HEK293T (cell line): ENCODE measurements at regions not wholly inside any gene's neighbourhood (a gene's known extent, or its start where the extent isn't known, plus 50 kb on each side); places are given as distances from the start of the nearest gene placed in this dataset.

Experiments
- CTCF ChIA-PET: fragments of 350-600 bp; formaldehyde crosslinking; extraction: SDS; loops from one replicate; lab custom pipeline; 2021; ENCODE audit warnings: antibody characterized with exemption, inconsistent platforms; lab: Yijun Ruan, JAX
- POLR2A ChIA-PET: fragments of 350-600 bp; formaldehyde crosslinking; extraction: SDS; loops from one replicate; lab custom pipeline; 2020; ENCODE audit warnings: antibody characterized with exemption, inconsistent platforms; lab: Yijun Ruan, JAX
- DNase-seq: peaks from one replicate; pipeline ENCODE4 v3.0.0; 2012; ENCODE audit warnings: mixed read lengths; ENCODE audit errors: extremely low spot score
- ARNT ChIP-seq: fragments of 450-650 bp; IDR thresholded peaks from 2 replicates; pipeline ENCODE4 v1.6.1; 2017; ENCODE audit warnings: mild to moderate bottlenecking
- BHLHE40 ChIP-seq: fragments of 450-650 bp; IDR thresholded peaks from 2 replicates; pipeline ENCODE4 v1.6.1; 2016; ENCODE audit warnings: mild to moderate bottlenecking, moderate library complexity, borderline replicate concordance
- CTBP1 ChIP-seq: fragments of 450-650 bp; IDR thresholded peaks from 2 replicates; pipeline ENCODE4 v1.6.1; 2016; ENCODE audit warnings: borderline replicate concordance
- ELF4 ChIP-seq: fragments of 450-650 bp; IDR thresholded peaks from 2 replicates; pipeline ENCODE4 v1.6.1; 2017; ENCODE audit warnings: antibody characterized with exemption
- FOXA1 ChIP-seq: fragments of 450-650 bp; IDR thresholded peaks from 2 replicates; pipeline ENCODE4 v1.6.1; 2016; ENCODE audit warnings: mild to moderate bottlenecking
- FOXK2 ChIP-seq: fragments of 450-650 bp; IDR thresholded peaks from 2 replicates; pipeline ENCODE4 v1.6.1; 2016; ENCODE audit warnings: mild to moderate bottlenecking
- FOXM1 ChIP-seq: fragments of 450-650 bp; IDR thresholded peaks from 2 replicates; pipeline ENCODE4 v1.6.1; 2017; ENCODE audit warnings: mild to moderate bottlenecking, borderline replicate concordance
- HDGF ChIP-seq: fragments of 450-650 bp; IDR thresholded peaks from 2 replicates; pipeline ENCODE4 v1.6.1; 2017; ENCODE audit warnings: antibody characterized with exemption, borderline replicate concordance
- L3MBTL2 ChIP-seq: fragments of 450-650 bp; conservative IDR thresholded peaks from 2 replicates; pipeline ENCODE4 v1.6.1; 2016; ENCODE audit warnings: mild to moderate bottlenecking
- LEF1 ChIP-seq: fragments of 450-650 bp; IDR thresholded peaks from 2 replicates; pipeline ENCODE4 v1.6.1; 2017; ENCODE audit warnings: mild to moderate bottlenecking, borderline replicate concordance
- NFRKB ChIP-seq: fragments of 450-650 bp; IDR thresholded peaks from 2 replicates; pipeline ENCODE4 v1.6.1; 2016; ENCODE audit warnings: mild to moderate bottlenecking, moderate library complexity
- SP1 ChIP-seq: fragments of 450-650 bp; IDR thresholded peaks from 2 replicates; pipeline ENCODE4 v1.6.1; 2017
- SUZ12 ChIP-seq: fragments of 450-650 bp; IDR thresholded peaks from 2 replicates; pipeline ENCODE4 v1.6.1; 2016; ENCODE audit warnings: mild to moderate bottlenecking
- TARDBP ChIP-seq: fragments of 450-650 bp; IDR thresholded peaks from 2 replicates; pipeline ENCODE4 v1.6.1; 2016
- ZNF384 ChIP-seq: fragments of 450-650 bp; IDR thresholded peaks from 2 replicates; pipeline ENCODE4 v1.6.1; 2016
- TF ChIP-seq, protein P1 (sequence below): fragments of 450-650 bp; IDR thresholded peaks from 2 replicates; pipeline ENCODE4 v1.6.1; 2016

DNA sequence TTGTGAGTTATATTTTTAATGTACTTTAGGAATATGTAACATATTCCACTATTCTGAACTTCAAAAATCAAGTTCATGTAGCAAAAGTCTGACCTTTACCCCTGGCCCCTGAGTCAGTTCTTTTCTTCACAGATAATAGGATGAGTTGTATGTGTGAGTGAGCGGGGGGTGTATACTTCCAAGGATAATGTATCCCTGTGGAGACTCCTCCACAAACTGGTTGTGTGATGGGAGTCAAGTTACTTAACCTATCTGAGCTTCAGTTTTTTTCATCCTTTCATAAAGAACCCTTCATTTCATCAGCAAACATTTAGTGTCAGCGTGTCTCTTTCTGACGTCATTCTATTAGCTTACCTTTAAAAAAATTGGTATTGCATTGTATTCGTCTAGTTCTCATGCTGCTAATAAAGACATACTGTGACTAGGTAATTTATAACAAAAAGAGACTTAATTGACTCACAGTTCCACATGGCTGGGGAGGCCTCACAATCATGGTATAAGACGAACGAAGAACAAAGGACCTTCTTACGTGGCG is 288.1 kb upstream of the GPC6 start:
- DNase-seq: no peak
- POLR2A ChIA-PET: no interaction called here
- TF ChIP-seq FOXM1 (no peak), ARNT (no peak), SP1 (no peak), HDGF (no peak), SUZ12 (no peak), TARDBP (no peak), FOXK2 (no peak), LEF1 (no peak), FOXA1 (no peak), BHLHE40 (no peak), L3MBTL2 (no peak), CTBP1 (no peak), ZNF384 (no peak), NFRKB (no peak)
- TF ChIP-seq, protein P1, sequence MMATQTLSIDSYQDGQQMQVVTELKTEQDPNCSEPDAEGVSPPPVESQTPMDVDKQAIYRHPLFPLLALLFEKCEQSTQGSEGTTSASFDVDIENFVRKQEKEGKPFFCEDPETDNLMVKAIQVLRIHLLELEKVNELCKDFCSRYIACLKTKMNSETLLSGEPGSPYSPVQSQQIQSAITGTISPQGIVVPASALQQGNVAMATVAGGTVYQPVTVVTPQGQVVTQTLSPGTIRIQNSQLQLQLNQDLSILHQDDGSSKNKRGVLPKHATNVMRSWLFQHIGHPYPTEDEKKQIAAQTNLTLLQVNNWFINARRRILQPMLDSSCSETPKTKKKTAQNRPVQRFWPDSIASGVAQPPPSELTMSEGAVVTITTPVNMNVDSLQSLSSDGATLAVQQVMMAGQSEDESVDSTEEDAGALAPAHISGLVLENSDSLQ: no peak
- CTCF ChIA-PET: no interaction called here

DNA sequence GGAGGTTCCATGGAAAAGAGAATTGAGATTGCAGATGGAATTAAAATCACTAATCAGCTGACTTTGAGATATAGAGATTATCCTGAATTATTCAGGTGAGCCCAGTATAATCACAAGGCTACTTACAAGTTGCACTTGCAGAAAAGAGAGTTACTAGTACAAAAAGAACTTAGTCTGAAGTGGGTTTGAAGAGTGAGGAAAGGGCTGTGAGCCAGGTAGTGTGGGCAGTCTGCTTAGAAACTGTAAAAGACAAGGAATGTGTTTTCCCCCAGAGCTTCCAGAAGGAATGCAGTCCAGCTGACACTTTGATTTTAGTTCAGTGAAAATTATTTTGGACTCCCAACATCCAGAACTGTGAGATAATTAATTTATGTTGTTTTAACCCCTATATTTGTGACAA is 285.4 kb upstream of the GPC6 start:
- no peak for TF ChIP-seq FOXK2
- no peak for TF ChIP-seq NFRKB
- no peak for TF ChIP-seq FOXM1
- TF ChIP-seq ZNF384: no peak
- no peak for TF ChIP-seq ARNT
- TF ChIP-seq FOXA1: no peak
- ChIA-PET POLR2A (interaction anchor here (1.0 kb wide), 1 partner anchor 10 kb away, joined by 3 read pairs; no protein-coding TSS in a partner anchor), CTCF (no interaction called here)
- DNase-seq: no peak

DNA sequence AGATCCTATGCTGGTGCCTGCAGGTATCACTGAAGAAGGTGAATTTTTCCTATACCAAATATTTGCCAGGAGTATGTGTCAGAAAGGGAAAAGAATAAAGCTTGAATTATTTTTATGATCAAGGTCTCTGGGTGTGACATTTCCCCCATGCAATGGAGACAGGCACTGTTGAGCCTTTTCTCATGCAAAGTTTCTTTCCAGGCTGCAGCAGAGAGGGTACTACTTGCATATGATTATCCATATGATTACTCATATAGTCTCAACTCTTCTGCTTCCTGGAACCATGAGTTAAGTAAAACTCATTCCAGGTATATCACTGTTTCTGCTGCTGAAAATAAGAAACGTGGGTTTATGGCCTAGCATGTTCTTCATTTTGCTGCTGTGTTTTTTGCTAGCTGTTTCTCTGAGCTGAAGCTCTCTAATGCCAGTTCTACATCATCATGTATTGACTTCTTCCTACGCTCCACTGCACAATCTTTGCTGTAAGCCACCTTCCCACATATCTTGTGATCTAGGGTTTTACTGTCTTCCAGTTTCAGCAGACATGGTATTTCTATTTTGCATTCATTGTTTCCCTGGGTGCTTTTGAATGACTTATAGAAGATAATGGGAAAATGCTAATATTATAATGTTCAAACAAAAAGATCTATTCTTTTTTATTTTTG is 278.7 kb upstream of the GPC6 start:
- ChIA-PET POLR2A (no interaction called here), CTCF (no interaction called here)
- TF ChIP-seq NFRKB (no peak), HDGF (no peak), ZNF384 (no peak), BHLHE40 (no peak), TARDBP (no peak), SUZ12 (no peak), ARNT (no peak), FOXA1 (no peak), L3MBTL2 (no peak), ELF4 (no peak), FOXM1 (no peak)
- DNase-seq: no peak

DNA sequence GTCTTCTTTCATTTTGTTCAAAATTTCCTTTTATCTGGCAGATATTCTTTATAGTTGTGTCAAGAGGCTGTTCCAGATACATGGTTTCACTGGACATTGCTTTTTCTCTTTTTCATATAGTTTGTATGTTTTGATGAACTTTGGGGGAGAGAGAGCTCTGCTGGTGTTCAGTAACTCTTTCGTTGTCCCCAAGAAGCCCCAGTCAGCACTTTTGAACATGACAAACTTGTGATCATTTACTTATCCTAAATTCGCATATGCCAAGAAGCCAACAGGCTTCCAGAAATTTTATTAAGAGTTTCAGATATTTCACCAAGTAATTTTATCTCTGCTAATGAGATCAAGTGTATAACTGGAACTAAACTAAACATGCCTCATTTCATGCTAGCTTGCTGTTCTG is 275.8 kb upstream of the GPC6 start:
- ChIA-PET CTCF (no interaction called here), POLR2A (interaction anchor here (1.7 kb wide), 1 partner anchor 10 kb away, joined by 3 read pairs; no protein-coding TSS in a partner anchor)
- TF ChIP-seq ARNT (no peak), L3MBTL2 (no peak)
- DNase-seq: no peak

DNA sequence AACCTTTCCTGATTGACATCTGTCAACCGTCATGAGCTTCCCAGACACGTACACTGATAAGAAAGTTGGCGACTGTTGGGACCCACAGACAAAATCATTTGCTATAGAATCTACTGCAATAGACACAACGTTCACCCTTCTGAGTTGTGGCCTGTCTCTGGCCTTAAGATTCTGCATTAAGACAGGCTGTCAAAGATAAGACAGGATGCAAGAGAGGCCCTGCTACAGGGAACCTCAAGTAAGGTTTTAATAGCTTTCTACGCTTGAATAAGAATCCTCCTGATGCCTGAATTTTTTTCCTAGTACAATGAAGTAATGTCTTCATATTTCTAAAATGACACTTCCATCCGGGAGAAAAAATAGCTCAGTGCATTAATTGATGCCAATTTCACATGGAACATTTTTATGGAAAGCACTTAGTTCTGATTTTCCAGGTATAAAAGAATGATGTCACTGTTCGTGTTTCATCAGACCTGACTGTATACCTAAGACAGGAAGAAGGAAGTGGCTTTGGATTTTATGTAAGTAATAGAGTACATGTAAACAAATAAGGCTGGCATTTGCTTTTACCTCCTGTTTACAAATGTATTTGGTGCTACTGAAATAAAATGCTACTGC is 275.2 kb upstream of the GPC6 start:
- DNase-seq: no peak
- ChIA-PET CTCF (no interaction called here), POLR2A (interaction anchor here (1.7 kb wide), 1 partner anchor 10 kb away, joined by 3 read pairs; no protein-coding TSS in a partner anchor)
- no peak for TF ChIP-seq ARNT
- TF ChIP-seq HDGF: no peak
- no peak for TF ChIP-seq L3MBTL2
- no peak for TF ChIP-seq ZNF384
- no peak for TF ChIP-seq CTBP1
- TF ChIP-seq SUZ12: no peak

DNA sequence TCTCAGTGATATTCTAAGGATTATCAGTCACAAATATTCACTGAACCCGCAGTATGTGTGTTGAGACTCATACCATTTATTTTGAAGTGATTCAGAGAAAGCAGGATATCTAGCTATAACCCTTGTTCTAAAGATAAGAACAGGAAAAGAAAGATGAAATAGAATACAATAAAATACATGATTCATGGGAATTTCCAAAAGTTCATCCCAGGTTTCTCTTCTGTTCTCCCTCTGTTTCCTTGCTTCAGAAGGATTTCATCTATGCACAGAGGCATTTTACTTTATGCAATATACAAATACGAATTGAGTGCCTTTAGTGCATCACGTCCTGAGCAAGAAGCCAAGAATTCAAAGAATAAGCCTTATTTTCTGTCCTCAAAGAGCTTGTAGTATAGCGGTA is 274.4 kb upstream of the GPC6 start:
- no peak for DNase-seq
- TF ChIP-seq FOXK2: no peak
- ChIA-PET CTCF (interaction anchor here (0.5 kb wide), 1 partner anchor 452 kb away, joined by 5 read pairs; no protein-coding TSS in a partner anchor), POLR2A (no interaction called here)

DNA sequence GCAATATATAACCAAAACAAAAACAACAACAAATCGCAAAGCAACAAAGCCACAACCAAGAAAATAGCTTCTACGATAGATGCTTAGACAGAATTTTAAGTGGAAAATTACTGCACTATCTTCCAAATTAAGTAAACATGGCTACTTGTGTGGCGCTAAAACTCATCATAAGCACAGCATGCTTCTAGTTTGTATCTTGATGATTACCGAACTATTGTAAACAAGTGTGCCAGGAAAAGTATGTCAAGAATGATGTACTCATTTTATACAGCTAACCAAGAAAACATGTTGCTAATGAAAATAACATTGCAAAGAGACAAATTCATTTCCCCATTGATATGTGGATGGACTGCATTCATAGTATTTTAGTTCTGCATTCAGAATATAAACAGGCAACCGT is 271.9 kb upstream of the GPC6 start:
- TF ChIP-seq BHLHE40: no peak
- TF ChIP-seq FOXK2: no peak
- CTCF ChIA-PET: interaction anchor here (0.6 kb wide), 2 partner anchors 60 to 167 kb away, joined by 3 read pairs; no protein-coding TSS in a partner anchor
- POLR2A ChIA-PET: no interaction called here
- no peak for DNase-seq

DNA sequence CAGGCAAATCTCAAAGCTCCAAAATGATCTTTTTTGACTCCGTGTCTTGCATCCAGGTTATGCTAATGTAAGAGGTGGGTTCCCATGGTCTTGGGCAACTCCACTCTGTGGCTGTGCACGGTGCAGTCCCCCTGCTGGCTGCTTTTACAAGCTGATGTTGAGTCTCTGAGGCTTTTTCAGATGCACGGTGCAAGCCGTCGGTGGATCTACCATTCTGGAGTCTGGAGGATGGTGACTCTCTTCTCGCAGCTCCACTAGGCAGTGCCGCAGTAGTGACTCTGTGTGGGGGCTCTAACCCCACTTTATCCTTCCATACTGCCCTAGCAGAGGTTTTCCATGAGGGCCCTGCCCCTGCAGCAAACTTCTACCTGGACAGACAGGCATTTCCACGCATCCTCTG is 266.8 kb upstream of the GPC6 start:
- CTCF ChIA-PET: no interaction called here
- TF ChIP-seq LEF1 (no peak), ZNF384 (no peak), NFRKB (no peak), SP1 (no peak), TARDBP (no peak), SUZ12 (no peak), FOXK2 (no peak), L3MBTL2 (no peak), HDGF (no peak), ELF4 (no peak), ARNT (no peak), FOXM1 (no peak), CTBP1 (no peak)
- TF ChIP-seq, protein P1: no peak

More for the DNA sequence above, 266.8 kb upstream of the GPC6 start:
- POLR2A ChIA-PET: no interaction called here
- no peak for DNase-seq
